ENCODE measurements at regions not wholly inside any gene's neighbourhood (a gene's known extent, or its start where the extent isn't known, plus 50 kb on each side); places are given as distances from the start of the nearest gene placed in this dataset.
"Not testable (repeated sequence)": the region's sequence is repeated elsewhere in the genome, so short reads cannot be mapped to it uniquely, and the experiment has no call there.

GRCh38 chr14:106179761-106180160, 653.4 kb downstream of the TMEM121 start:
- no peak overlapping the region for H3K4me3 ChIP-seq
- no peaks in the 10 kb centered on the region for H3K27me3 ChIP-seq
- TF ChIP-seq, protein P1, sequence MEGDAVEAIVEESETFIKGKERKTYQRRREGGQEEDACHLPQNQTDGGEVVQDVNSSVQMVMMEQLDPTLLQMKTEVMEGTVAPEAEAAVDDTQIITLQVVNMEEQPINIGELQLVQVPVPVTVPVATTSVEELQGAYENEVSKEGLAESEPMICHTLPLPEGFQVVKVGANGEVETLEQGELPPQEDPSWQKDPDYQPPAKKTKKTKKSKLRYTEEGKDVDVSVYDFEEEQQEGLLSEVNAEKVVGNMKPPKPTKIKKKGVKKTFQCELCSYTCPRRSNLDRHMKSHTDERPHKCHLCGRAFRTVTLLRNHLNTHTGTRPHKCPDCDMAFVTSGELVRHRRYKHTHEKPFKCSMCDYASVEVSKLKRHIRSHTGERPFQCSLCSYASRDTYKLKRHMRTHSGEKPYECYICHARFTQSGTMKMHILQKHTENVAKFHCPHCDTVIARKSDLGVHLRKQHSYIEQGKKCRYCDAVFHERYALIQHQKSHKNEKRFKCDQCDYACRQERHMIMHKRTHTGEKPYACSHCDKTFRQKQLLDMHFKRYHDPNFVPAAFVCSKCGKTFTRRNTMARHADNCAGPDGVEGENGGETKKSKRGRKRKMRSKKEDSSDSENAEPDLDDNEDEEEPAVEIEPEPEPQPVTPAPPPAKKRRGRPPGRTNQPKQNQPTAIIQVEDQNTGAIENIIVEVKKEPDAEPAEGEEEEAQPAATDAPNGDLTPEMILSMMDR (IDR thresholded peaks at IDR 0.05): no peak
- intact Hi-C loops (cut with DNase I): no loop called here
- no peaks in the 10 kb centered on the region for H3K36me3 ChIP-seq
- DNase-seq (ENCODE audit: low spot score in 2 of 2): no peak
- no peak overlapping the region for H3K27ac ChIP-seq
- H3K4me1 ChIP-seq: no peaks in the 10 kb centered on the region
- no peaks in the 10 kb centered on the region for H3K9me3 ChIP-seq

DNA sequence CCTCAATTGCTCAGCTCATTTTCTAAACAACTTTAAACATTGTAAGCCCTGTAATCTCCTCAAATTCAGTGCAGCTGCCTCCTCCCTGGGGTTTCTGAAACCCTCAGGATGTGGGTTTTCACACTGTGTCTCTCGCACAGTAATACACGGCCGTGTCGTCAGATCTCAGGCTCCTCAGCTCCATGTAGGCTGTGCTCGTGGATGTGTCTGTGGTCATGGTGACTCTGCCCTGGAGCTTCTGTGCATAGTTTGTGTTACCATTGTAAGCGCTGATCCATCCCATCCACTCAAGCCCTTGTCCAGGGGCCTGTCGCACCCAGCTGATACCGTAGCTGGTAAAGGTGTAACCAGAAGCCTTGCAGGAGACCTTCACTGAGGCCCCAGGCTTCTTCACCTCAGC, 658.4 kb downstream of the TMEM121 start:
- H3K4me3 ChIP-seq; H3K9me3 ChIP-seq; intact Hi-C loops (cut with DNase I); H3K27me3 ChIP-seq; DNase-seq (ENCODE audit: low spot score in 2 of 2); H3K36me3 ChIP-seq; H3K4me1 ChIP-seq; H3K27ac ChIP-seq: not testable (repeated sequence)

DNA sequence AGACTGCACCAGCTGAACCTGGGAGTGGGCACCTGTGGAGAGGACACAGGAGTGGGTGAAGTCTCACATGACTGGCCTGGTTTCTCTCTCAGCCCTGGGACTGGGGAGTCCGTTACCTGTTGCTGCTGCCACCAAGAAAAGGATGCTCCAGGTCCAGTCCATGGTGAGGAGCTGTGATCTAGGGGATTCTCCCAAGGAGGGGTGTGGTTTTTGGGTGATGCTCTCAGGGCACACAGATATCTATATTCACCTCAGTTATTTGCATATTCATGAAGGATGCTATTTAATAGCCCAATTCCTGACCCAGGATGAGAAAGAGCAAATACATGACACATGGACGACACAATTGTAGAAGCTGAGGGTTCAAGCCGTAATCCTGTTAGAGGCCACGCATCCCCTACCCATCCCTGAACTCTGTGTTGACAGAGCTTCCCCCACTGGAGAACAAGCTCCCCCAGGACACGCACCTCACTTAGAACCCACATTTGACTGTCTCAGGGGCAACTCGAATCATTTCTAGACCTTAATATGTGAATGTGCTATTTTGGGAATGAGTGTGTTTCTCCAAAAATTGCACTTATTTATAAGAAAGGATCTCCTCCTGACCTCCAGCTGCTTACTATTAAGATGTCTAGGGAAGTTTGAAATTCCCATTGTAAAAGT, 658.9 kb downstream of the TMEM121 start:
- H3K36me3 ChIP-seq; H3K27me3 ChIP-seq; H3K4me3 ChIP-seq; H3K27ac ChIP-seq; H3K9me3 ChIP-seq; intact Hi-C loops (cut with DNase I); DNase-seq (ENCODE audit: low spot score in 2 of 2); H3K4me1 ChIP-seq: not testable (repeated sequence)

GRCh38 chr14:106185837-106186233, 659.5 kb downstream of the TMEM121 start:
- no peaks in the 10 kb centered on the region for H3K36me3 ChIP-seq
- intact Hi-C loops (cut with DNase I): no loop called here
- DNase-seq (ENCODE audit: low spot score in 2 of 2): no peak
- H3K4me1 ChIP-seq: no peaks in the 10 kb centered on the region
- TF ChIP-seq, protein P1 (IDR thresholded peaks at IDR 0.05): no peak
- H3K27me3 ChIP-seq: no peaks in the 10 kb centered on the region
- no peak overlapping the region for H3K4me3 ChIP-seq
- no peak overlapping the region for H3K27ac ChIP-seq
- H3K9me3 ChIP-seq: no peaks in the 10 kb centered on the region

- H3K27ac ChIP-seq: no peak overlapping the region
- TF ChIP-seq, protein P1 (IDR thresholded peaks at IDR 0.05): no peak
- no peaks in the 10 kb centered on the region for H3K27me3 ChIP-seq
- intact Hi-C loops (cut with DNase I): no loop called here
- DNase-seq (ENCODE audit: low spot score in 2 of 2): no peak
- H3K9me3 ChIP-seq: no peaks in the 10 kb centered on the region
- no peaks in the 10 kb centered on the region for H3K36me3 ChIP-seq
- H3K4me3 ChIP-seq: no peak overlapping the region
- H3K4me1 ChIP-seq: no peaks in the 10 kb centered on the region
These were observed 660.8 kb downstream of the TMEM121 start for GRCh38 chr14:106187216-106187615.

DNA sequence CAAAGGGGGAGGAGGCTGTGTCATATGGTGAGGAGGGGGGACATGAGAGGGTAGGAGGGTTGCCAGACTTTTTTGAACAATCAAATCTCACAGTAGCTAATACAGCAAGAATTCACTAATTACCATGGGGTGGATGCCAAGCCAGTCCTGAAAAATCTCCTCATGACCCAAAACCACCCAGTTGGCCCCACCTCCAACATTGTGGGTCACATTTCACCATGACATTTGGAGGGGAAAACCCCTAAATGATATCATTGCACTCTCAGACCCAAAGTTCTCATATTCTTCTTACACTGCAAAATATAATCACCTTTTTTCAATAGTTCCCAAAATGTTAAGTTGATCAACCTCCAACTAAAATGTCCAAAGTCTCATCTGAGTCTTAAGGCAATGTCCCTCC, 666.3 kb downstream of the TMEM121 start:
- intact Hi-C loops (cut with DNase I); H3K27ac ChIP-seq; H3K27me3 ChIP-seq; DNase-seq (ENCODE audit: low spot score in 2 of 2); H3K4me3 ChIP-seq; H3K9me3 ChIP-seq; H3K4me1 ChIP-seq; H3K36me3 ChIP-seq: not testable (repeated sequence)

- H3K4me1 ChIP-seq; intact Hi-C loops (cut with DNase I); H3K9me3 ChIP-seq; H3K36me3 ChIP-seq; H3K27ac ChIP-seq; H3K27me3 ChIP-seq; DNase-seq (ENCODE audit: low spot score in 2 of 2); H3K4me3 ChIP-seq: not testable (repeated sequence)
These were observed 670.1 kb downstream of the TMEM121 start for GRCh38 chr14:106196459-106196858.

- not testable (repeated sequence) for H3K27me3 ChIP-seq
These were observed 670.9 kb downstream of the TMEM121 start for GRCh38 chr14:106197264-106197663.

More at GRCh38 chr14:106197264-106197663, 670.9 kb downstream of the TMEM121 start:
- H3K36me3 ChIP-seq; H3K4me3 ChIP-seq; H3K9me3 ChIP-seq; DNase-seq (ENCODE audit: low spot score in 2 of 2); H3K27ac ChIP-seq; intact Hi-C loops (cut with DNase I); H3K4me1 ChIP-seq: not testable (repeated sequence)

Data from ascending aorta (tissue), 2 donors.